ENCODE measurements at regions not wholly inside any gene's neighbourhood (a gene's known extent, or its start where the extent isn't known, plus 50 kb on each side); places are given as distances from the start of the nearest gene placed in this dataset.
A peak's percentile ranks its signal among the peaks of the same experiment; 100 is the strongest.

DNA sequence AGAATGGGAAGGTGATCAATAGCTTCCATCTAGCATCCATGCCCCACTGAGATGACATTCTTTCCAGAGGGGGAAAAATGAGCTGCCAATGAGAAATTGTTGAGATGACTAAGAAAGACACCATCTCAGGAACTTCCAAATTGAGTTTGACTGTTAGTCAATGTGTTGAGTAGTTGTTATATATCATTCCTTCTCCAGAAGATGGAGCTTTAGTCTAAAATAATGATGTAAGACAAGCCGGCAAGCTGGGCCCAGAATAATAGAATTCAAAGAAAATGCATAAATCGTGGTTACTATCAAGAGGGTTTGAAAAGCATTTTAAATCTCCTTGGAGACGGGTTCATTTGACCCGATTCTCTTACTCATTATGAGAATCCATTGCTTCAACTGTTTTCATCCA, 71.0 kb upstream of the ATF7IP2 start:
- peak; percentile 4 for TF ChIP-seq CTCF (IDR thresholded peaks at IDR 0.05)
- TF ChIP-seq EZH2 (IDR thresholded peaks at IDR 0.05) = no peak

Data from neural progenitor cell (in vitro differentiated cells).